Endothelial cell of umbilical vein (primary cell): ENCODE measurements at regions not wholly inside any gene's neighbourhood (a gene's known extent, or its start where the extent isn't known, plus 50 kb on each side); places are given as distances from the start of the nearest gene placed in this dataset.

Experiments
- BruUV-seq: library from RNA; stranded (reverse); fragments of 400-500 nt; replicated peaks from 2 replicates; lab custom pipeline; 2021; lab: Mats Ljungman, UMichigan
- CTCF ChIA-PET: fragments of 300-600, 350-600 bp; sonication (Branson Sonifier 250); formaldehyde crosslinking; loops from one replicate; lab custom pipeline; 2021; ENCODE audit warnings: antibody characterized with exemption, inconsistent platforms; lab: Charles Lee
- POLR2A ChIA-PET: fragments of 300-600, 350-600 bp; sonication (Branson Sonifier 250); formaldehyde crosslinking; loops from one replicate; lab custom pipeline; 2021; ENCODE audit warnings: antibody characterized with exemption, inconsistent platforms; lab: Charles Lee
- DNase-seq: peaks from one replicate; pipeline ENCODE4 v3.0.0-alpha.2; 2011; ENCODE audit warnings: low read depth, low spot score
- FAIRE-seq: peaks from 2 replicates; lab custom pipeline; 2011; peaks lifted over from hg19 to GRCh38; lab: Jason Lieb, UNC
- H2AFZ ChIP-seq: 2 replicates; pipeline ENCODE4 v1.6.0; 2012; ENCODE audit warnings: low read depth, low read length, control low read depth, inconsistent platforms
- H3K27ac ChIP-seq: 2 replicates; pipeline ENCODE4 v1.5.1; 2011; ENCODE audit warnings: low read depth, mild to moderate bottlenecking, control low read depth, low read length, moderate library complexity; ENCODE audit not compliant: insufficient read depth
- H3K27me3 ChIP-seq, 2 experiments: 2 replicates each; pipeline versions ENCODE4 v1.6.0 to v1.6.1; 2011; ENCODE audit warnings: low read length in 2 of 2, mixed read lengths in 1 of 2; ENCODE audit not compliant: control insufficient read depth in 2 of 2, insufficient read depth in 2 of 2
- H3K36me3 ChIP-seq, 2 experiments: 2 replicates in 1 of 2; 3 replicates in 1 of 2; pipeline ENCODE4 v1.5.1; 2011; ENCODE audit warnings: low read length in 2 of 2, mild to moderate bottlenecking in 1 of 2, moderate library complexity in 1 of 2; ENCODE audit not compliant: control insufficient read depth in 2 of 2, insufficient read depth in 2 of 2; ENCODE audit errors: extremely low read depth in 1 of 2
- H3K4me1 ChIP-seq: 3 replicates; pipeline ENCODE4 v1.5.1; 2011; ENCODE audit warnings: mild to moderate bottlenecking, low read length; ENCODE audit not compliant: control insufficient read depth, insufficient read depth; ENCODE audit errors: extremely low read depth
- H3K4me2 ChIP-seq: 2 replicates; pipeline ENCODE4 v1.6.1; 2011; ENCODE audit warnings: low read length, control low read depth, mixed read lengths; ENCODE audit not compliant: insufficient read depth
- H3K4me3 ChIP-seq, 3 experiments: fragments of 200-600 bp in 1 of 3; sonication (generic), shearing (Covaris generic) in 1 of 3; replicated peaks in 1 of 3; 2 replicates each; pipeline ENCODE4 v1.5.1; 2011 to 2016; ENCODE audit warnings: control low read depth in 3 of 3, low read length in 3 of 3, mild to moderate bottlenecking in 2 of 3, inconsistent platforms in 1 of 3, low read depth in 1 of 3, moderate library complexity in 1 of 3; ENCODE audit not compliant: insufficient read depth in 1 of 3
- H3K79me2 ChIP-seq: 2 replicates; pipeline ENCODE4 v1.6.0; 2012; ENCODE audit warnings: low read length, inconsistent platforms; ENCODE audit not compliant: control insufficient read depth, insufficient read depth
- H3K9ac ChIP-seq: replicated peaks from 2 replicates; pipeline ENCODE3; 2011; ENCODE audit warnings: low read length, control low read depth; ENCODE audit not compliant: insufficient read depth; ENCODE audit errors: extremely low read depth
- H3K9me1 ChIP-seq: replicated peaks from 3 replicates; pipeline ENCODE4 v1.6.0; 2011; ENCODE audit warnings: mild to moderate bottlenecking, low read length; ENCODE audit not compliant: control insufficient read depth, insufficient read depth; ENCODE audit errors: extremely low read depth
- H3K9me3 ChIP-seq: replicated peaks from 2 replicates; pipeline ENCODE4 v1.5.1; 2012; ENCODE audit warnings: low read length, inconsistent platforms; ENCODE audit not compliant: control insufficient read depth, insufficient read depth
- H4K20me1 ChIP-seq: replicated peaks from 2 replicates; pipeline ENCODE3; 2011; ENCODE audit warnings: mild to moderate bottlenecking, low read length; ENCODE audit not compliant: control insufficient read depth, insufficient read depth; ENCODE audit errors: extremely low read depth
- EZH2 ChIP-seq: IDR thresholded peaks from 2 replicates; pipeline ENCODE4 v1.6.1; 2012; ENCODE audit warnings: borderline replicate concordance, low read depth, mild to moderate bottlenecking, moderate library complexity, low read length, inconsistent platforms; ENCODE audit not compliant: severe bottlenecking
- FOS ChIP-seq: IDR thresholded peaks from 2 replicates; pipeline ENCODE4 v1.6.1; 2011; ENCODE audit warnings: mild to moderate bottlenecking, low read length, moderate library complexity, borderline replicate concordance; ENCODE audit not compliant: insufficient read depth
- GATA2 ChIP-seq: IDR thresholded peaks from 2 replicates; pipeline ENCODE4 v1.7.0; 2011; ENCODE audit warnings: low read depth, mild to moderate bottlenecking, moderate library complexity, mixed read lengths, low read length; ENCODE audit not compliant: insufficient read length, insufficient read depth
- JUN ChIP-seq: IDR thresholded peaks from 2 replicates; pipeline ENCODE4 v1.6.1; 2011; ENCODE audit warnings: borderline replicate concordance, low read depth; ENCODE audit not compliant: insufficient read length, insufficient read depth
- MYC ChIP-seq: IDR thresholded peaks from one replicate; pipeline ENCODE4 v1.6.1; 2011; ENCODE audit warnings: mild to moderate bottlenecking, low read depth, low read length
- POLR2A ChIP-seq: IDR thresholded peaks from 2 replicates; pipeline ENCODE4 v1.6.1; 2012; ENCODE audit warnings: low read depth, mild to moderate bottlenecking, control low read depth, low read length
- POLR2AphosphoS5 ChIP-seq: IDR thresholded peaks from 2 replicates; pipeline ENCODE4 v1.6.1; 2012; ENCODE audit warnings: low read depth, mild to moderate bottlenecking, control low read depth, low read length, moderate library complexity; ENCODE audit not compliant: insufficient read depth
- dilution Hi-C: fragments of 300-500 bp; cut with MboI; formaldehyde crosslinking; loops from one replicate; pipeline ENCODE4 v1.15.0; 2019; ENCODE audit warnings: low sequenced_read_pairs; ENCODE audit not compliant: extremely low pct_ligation_motif_present
- intact Hi-C: fragments of 100-400 bp; cut with micrococcal nuclease; formaldehyde crosslinking; loops from one replicate; pipeline ENCODE4 v1.10.0; 2022
- TF ChIP-seq, protein P1 (sequence below), 2 donors: IDR thresholded peaks; 1 replicate in 1 of 2; 2 replicates in 1 of 2; pipeline ENCODE4 v1.5.1; 2011; ENCODE audit warnings: low read length in 2 of 2, mild to moderate bottlenecking in 2 of 2, moderate library complexity in 2 of 2, control low read depth in 1 of 2, inconsistent platforms in 1 of 2, low read depth in 1 of 2; ENCODE audit not compliant: insufficient read depth in 1 of 2; ENCODE audit errors: extremely low read depth in 1 of 2
- TF ChIP-seq, protein P2 (sequence below): IDR thresholded peaks from 2 replicates; pipeline ENCODE4 v1.6.1; 2011; ENCODE audit not compliant: insufficient read depth, insufficient read length

DNA sequence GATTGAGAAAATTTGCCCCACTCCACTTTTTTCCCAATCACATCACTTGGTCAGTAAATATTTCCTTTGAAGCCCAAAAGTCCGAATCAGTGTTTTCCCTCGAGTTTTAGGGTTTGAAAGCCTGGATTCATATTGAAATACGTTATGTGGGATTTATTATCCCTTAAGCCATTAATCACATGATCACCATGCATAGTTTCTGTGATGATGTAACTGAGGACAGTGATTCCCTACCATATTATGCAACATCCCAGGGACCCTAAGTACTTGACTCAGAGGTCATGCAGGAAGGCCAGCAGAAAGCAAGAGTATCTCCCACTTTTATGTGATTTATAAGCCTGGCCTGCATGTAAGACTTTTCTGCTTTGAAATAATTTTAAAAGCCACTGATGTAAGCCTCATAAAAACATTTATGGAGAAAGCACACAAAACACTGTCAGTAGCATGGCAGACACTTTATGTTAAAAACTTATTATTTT, 630.6 kb upstream of the ZWINT start:
- Histone ChIP-seq H4K20me1 (no peaks in the 10 kb centered on the region), H3K36me3 (no peaks in the 10 kb centered on the region), H3K9me1 (no peaks in the 10 kb centered on the region), H3K27ac (no peak overlapping the region), H3K4me1 (no peaks in the 10 kb centered on the region), H3K27me3 (no peaks in the 10 kb centered on the region), H3K4me3 (no peak overlapping the region), H3K9me3 (peaks cover 4% of the 10 kb centered on the region), H3K9ac (no peak overlapping the region), H3K4me2 (no peak overlapping the region), H3K79me2 (no peaks in the 10 kb centered on the region), H2AFZ (no peak overlapping the region)
- intact Hi-C loops (no loop called here), dilution Hi-C loops (no loop called here)
- no peak for DNase-seq
- BruUV-seq = no TSS peak
- TF ChIP-seq, protein P1, sequence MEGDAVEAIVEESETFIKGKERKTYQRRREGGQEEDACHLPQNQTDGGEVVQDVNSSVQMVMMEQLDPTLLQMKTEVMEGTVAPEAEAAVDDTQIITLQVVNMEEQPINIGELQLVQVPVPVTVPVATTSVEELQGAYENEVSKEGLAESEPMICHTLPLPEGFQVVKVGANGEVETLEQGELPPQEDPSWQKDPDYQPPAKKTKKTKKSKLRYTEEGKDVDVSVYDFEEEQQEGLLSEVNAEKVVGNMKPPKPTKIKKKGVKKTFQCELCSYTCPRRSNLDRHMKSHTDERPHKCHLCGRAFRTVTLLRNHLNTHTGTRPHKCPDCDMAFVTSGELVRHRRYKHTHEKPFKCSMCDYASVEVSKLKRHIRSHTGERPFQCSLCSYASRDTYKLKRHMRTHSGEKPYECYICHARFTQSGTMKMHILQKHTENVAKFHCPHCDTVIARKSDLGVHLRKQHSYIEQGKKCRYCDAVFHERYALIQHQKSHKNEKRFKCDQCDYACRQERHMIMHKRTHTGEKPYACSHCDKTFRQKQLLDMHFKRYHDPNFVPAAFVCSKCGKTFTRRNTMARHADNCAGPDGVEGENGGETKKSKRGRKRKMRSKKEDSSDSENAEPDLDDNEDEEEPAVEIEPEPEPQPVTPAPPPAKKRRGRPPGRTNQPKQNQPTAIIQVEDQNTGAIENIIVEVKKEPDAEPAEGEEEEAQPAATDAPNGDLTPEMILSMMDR (IDR thresholded peaks at IDR 0.05; ENCODE audit: extremely low read depth in 1 of 2, insufficient read depth in 1 of 2, low read depth in 1 of 2, low read length in 2 of 2) = no peak
- TF ChIP-seq JUN = no peak
- no peak for TF ChIP-seq MYC
- no peak for TF ChIP-seq POLR2AphosphoS5
- no peak for TF ChIP-seq EZH2
- TF ChIP-seq, protein P2, sequence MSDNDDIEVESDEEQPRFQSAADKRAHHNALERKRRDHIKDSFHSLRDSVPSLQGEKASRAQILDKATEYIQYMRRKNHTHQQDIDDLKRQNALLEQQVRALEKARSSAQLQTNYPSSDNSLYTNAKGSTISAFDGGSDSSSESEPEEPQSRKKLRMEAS = no peak
- no peak for TF ChIP-seq POLR2A
- no peak for TF ChIP-seq FOS
- TF ChIP-seq GATA2 = no peak
- FAIRE-seq = no peak
- ChIA-PET POLR2A (no interaction called here), CTCF (no interaction called here)
